Mesendoderm (in vitro differentiated cells): ENCODE measurements at regions not wholly inside any gene's neighbourhood (a gene's known extent, or its start where the extent isn't known, plus 50 kb on each side); places are given as distances from the start of the nearest gene placed in this dataset.

Experiments
- DNase-seq: peaks from one replicate; pipeline ENCODE4 v3.0.0; 2013
- H2AK5ac ChIP-seq: 2 replicates; pipeline ENCODE4 v1.6.1; 2013; ENCODE audit warnings: low read length, inconsistent platforms
- H2BK120ac ChIP-seq: 2 replicates; pipeline ENCODE4 v1.6.1; 2013; ENCODE audit warnings: low read depth, mild to moderate bottlenecking, low read length, moderate library complexity, mixed read lengths
- H2BK15ac ChIP-seq: replicated peaks from 2 replicates; pipeline ENCODE4 v1.6.1; 2013; ENCODE audit warnings: low read depth, mild to moderate bottlenecking, moderate library complexity
- H2BK5ac ChIP-seq: 2 replicates; pipeline ENCODE4 v1.6.1; 2013; ENCODE audit warnings: low read length, inconsistent platforms
- H3K18ac ChIP-seq: 2 replicates; pipeline ENCODE4 v1.6.1; 2013; ENCODE audit warnings: mild to moderate bottlenecking, low read length, mixed read lengths
- H3K23ac ChIP-seq: one replicate; pipeline ENCODE4 v1.6.1; 2013; ENCODE audit warnings: low read length
- H3K27ac ChIP-seq: 2 replicates; pipeline ENCODE4 v1.5.1; 2013; ENCODE audit warnings: low read depth, mild to moderate bottlenecking, inconsistent platforms, low read length, moderate library complexity
- H3K27me3 ChIP-seq: 2 replicates; pipeline ENCODE4 v1.6.1; 2013; ENCODE audit warnings: low read length, control low read depth, mild to moderate bottlenecking, inconsistent platforms; ENCODE audit not compliant: insufficient read depth, poor library complexity
- H3K36me3 ChIP-seq: 2 replicates; pipeline ENCODE4 v1.6.1; 2013; ENCODE audit warnings: low read length, inconsistent platforms; ENCODE audit not compliant: control insufficient read depth, insufficient read depth
- H3K4ac ChIP-seq: one replicate; pipeline ENCODE4 v1.6.1; 2013; ENCODE audit warnings: low read depth, mild to moderate bottlenecking, low read length, moderate library complexity
- H3K4me1 ChIP-seq: 2 replicates; pipeline ENCODE4 v1.6.1; 2013; ENCODE audit warnings: low read depth, low read length, inconsistent platforms; ENCODE audit not compliant: control insufficient read depth
- H3K4me2 ChIP-seq: 2 replicates; pipeline ENCODE4 v1.6.1; 2013; ENCODE audit warnings: low read length
- H3K4me3 ChIP-seq: 2 replicates; pipeline ENCODE4 v1.5.1; 2013; ENCODE audit warnings: mild to moderate bottlenecking, low read length
- H3K56ac ChIP-seq: one replicate; pipeline ENCODE4 v1.6.1; 2013; ENCODE audit warnings: low read length
- H3K79me1 ChIP-seq: 2 replicates; pipeline ENCODE4 v1.6.1; 2013; ENCODE audit warnings: low read length, inconsistent platforms
- H3K79me2 ChIP-seq: 2 replicates; pipeline ENCODE4 v1.6.1; 2013; ENCODE audit warnings: mild to moderate bottlenecking, low read length; ENCODE audit not compliant: control insufficient read depth, insufficient read depth
- H3K9ac ChIP-seq: 2 replicates; pipeline ENCODE4 v1.6.1; 2013; ENCODE audit warnings: low read length, inconsistent platforms
- H4K5ac ChIP-seq: one replicate; pipeline ENCODE4 v1.6.1; 2013; ENCODE audit warnings: low read length
- H4K8ac ChIP-seq: one replicate; pipeline ENCODE4 v1.6.1; 2013; ENCODE audit warnings: low read depth, mild to moderate bottlenecking, control low read depth, low read length, moderate library complexity
- WGBS: extraction: QIAGEN DNeasy Blood & Tissue Kit; methylation state at CpG from one replicate; pipeline ENCODE4 v1.1.7; 2013; ENCODE audit warnings: low lambda C conversion rate, missing lambda C conversion rate; ENCODE audit not compliant: insufficient coverage; ENCODE audit errors: extremely low coverage; 5-methylcytosine and 5-hydroxymethylcytosine counted together

- Histone ChIP-seq H3K9ac (no peak overlapping the region), H2BK15ac (no peak overlapping the region), H3K4me3 (no peak overlapping the region), H3K4ac (no peak overlapping the region), H3K18ac (no peak overlapping the region), H3K4me2 (no peak overlapping the region), H3K4me1 (no peaks in the 10 kb centered on the region), H3K56ac (no peak overlapping the region), H3K36me3 (no peaks in the 10 kb centered on the region), H3K79me2 (no peaks in the 10 kb centered on the region), H3K27ac (no peak overlapping the region), H2AK5ac (no peak overlapping the region), H3K27me3 (no peaks in the 10 kb centered on the region), H3K23ac (no peak overlapping the region), H4K5ac (no peak overlapping the region), H4K8ac (no peak overlapping the region), H2BK120ac (no peak overlapping the region), H3K79me1 (no peaks in the 10 kb centered on the region), H2BK5ac (no peak overlapping the region)
- DNase-seq = peak; percentile 86
- WGBS = no CpG with 5 or more reads among the region's 8 CpGs
Measured at GRCh38 chr1:30106125-30106524, 617.3 kb downstream of the MATN1 start.

- H3K9ac ChIP-seq = no peak overlapping the region
- WGBS = no CpG with 5 or more reads among the region's 4 CpGs
- H3K27ac ChIP-seq = no peak overlapping the region
- no peak overlapping the region for H3K4me3 ChIP-seq
- no peak overlapping the region for H3K18ac ChIP-seq
- H3K36me3 ChIP-seq = no peaks in the 10 kb centered on the region
- H4K8ac ChIP-seq = no peak overlapping the region
- no peak overlapping the region for H4K5ac ChIP-seq
- no peak overlapping the region for H3K4me2 ChIP-seq
- H3K79me1 ChIP-seq = no peaks in the 10 kb centered on the region
- no peak overlapping the region for H2BK15ac ChIP-seq
- no peaks in the 10 kb centered on the region for H3K27me3 ChIP-seq
- no peak overlapping the region for H2BK5ac ChIP-seq
- no peak overlapping the region for H3K56ac ChIP-seq
- no peak overlapping the region for H2BK120ac ChIP-seq
- no peak overlapping the region for H3K23ac ChIP-seq
- H3K4me1 ChIP-seq = no peaks in the 10 kb centered on the region
- no peak overlapping the region for H3K4ac ChIP-seq
- H3K79me2 ChIP-seq = no peaks in the 10 kb centered on the region
- H2AK5ac ChIP-seq = no peak overlapping the region
- DNase-seq = no peak
Measured at GRCh38 chr1:30104551-30104950, 618.8 kb downstream of the MATN1 start.

- no peaks in the 10 kb centered on the region for H3K27me3 ChIP-seq
- no peak for DNase-seq
- WGBS = no CpG with 5 or more reads among the region's 14 CpGs
Measured at GRCh38 chr1:30103708-30104411, 619.5 kb downstream of the MATN1 start.

GRCh38 chr1:30102605-30103004, 620.8 kb downstream of the MATN1 start:
- no peaks in the 10 kb centered on the region for H3K4me1 ChIP-seq
- H3K4ac ChIP-seq = no peak overlapping the region
- H3K18ac ChIP-seq = no peak overlapping the region
- H2BK15ac ChIP-seq = no peak overlapping the region
- H4K8ac ChIP-seq = no peak overlapping the region
- WGBS = no CpG with 5 or more reads among the region's 7 CpGs
- no peak overlapping the region for H3K23ac ChIP-seq
- H3K9ac ChIP-seq = no peak overlapping the region
- no peak overlapping the region for H2AK5ac ChIP-seq
- H3K56ac ChIP-seq = no peak overlapping the region
- no peak overlapping the region for H2BK5ac ChIP-seq
- H3K27ac ChIP-seq = no peak overlapping the region
- no peak overlapping the region for H3K4me2 ChIP-seq
- no peak overlapping the region for H3K4me3 ChIP-seq
- no peaks in the 10 kb centered on the region for H3K36me3 ChIP-seq
- H4K5ac ChIP-seq = no peak overlapping the region
- H3K79me1 ChIP-seq = no peaks in the 10 kb centered on the region
- no peak for DNase-seq
- H2BK120ac ChIP-seq = no peak overlapping the region
- H3K79me2 ChIP-seq = no peaks in the 10 kb centered on the region
- H3K27me3 ChIP-seq = no peaks in the 10 kb centered on the region

More at GRCh38 chr1:30103708-30104411, 619.5 kb downstream of the MATN1 start:
- Histone ChIP-seq H3K4me1 (no peaks in the 10 kb centered on the region), H3K4me2 (no peak overlapping the region), H3K4ac (no peak overlapping the region), H3K18ac (no peak overlapping the region), H3K79me2 (no peaks in the 10 kb centered on the region), H4K8ac (no peak overlapping the region), H3K36me3 (no peaks in the 10 kb centered on the region), H3K79me1 (no peaks in the 10 kb centered on the region), H2AK5ac (no peak overlapping the region), H3K23ac (no peak overlapping the region), H4K5ac (no peak overlapping the region), H3K4me3 (no peak overlapping the region), H3K27ac (no peak overlapping the region), H2BK15ac (no peak overlapping the region), H3K9ac (no peak overlapping the region), H2BK120ac (no peak overlapping the region), H2BK5ac (no peak overlapping the region), H3K56ac (no peak overlapping the region)

GRCh38 chr1:30101487-30102227, 621.7 kb downstream of the MATN1 start:
- Histone ChIP-seq H3K18ac (no peak overlapping the region), H2AK5ac (no peak overlapping the region), H4K5ac (no peak overlapping the region), H3K9ac (no peak overlapping the region), H3K4me2 (no peak overlapping the region), H2BK5ac (no peak overlapping the region), H3K79me2 (no peaks in the 10 kb centered on the region), H3K23ac (no peak overlapping the region), H3K36me3 (no peaks in the 10 kb centered on the region), H2BK120ac (no peak overlapping the region), H3K4ac (no peak overlapping the region), H3K4me1 (no peaks in the 10 kb centered on the region), H3K79me1 (no peaks in the 10 kb centered on the region), H3K56ac (no peak overlapping the region), H3K4me3 (no peak overlapping the region), H2BK15ac (no peak overlapping the region), H3K27ac (no peak overlapping the region), H4K8ac (no peak overlapping the region), H3K27me3 (no peaks in the 10 kb centered on the region)
- peak; percentile 22 for DNase-seq
- no CpG with 5 or more reads among the region's 9 CpGs for WGBS
